Activated T-helper 1 cell treated with anti-CD3 and anti-CD28 coated beads, Interleukin-12 subunit alpha, Interleukin-12 subunit beta, Interleukin-2, Interleukin-4 antibody, amounts not matched to agents 30 ng/mL and 10 ng/mL and 1 ng/mL, durations not matched to agents 14 hours and 24 hours and 36 hours (primary cell): ENCODE measurements at regions not wholly inside any gene's neighbourhood (a gene's known extent, or its start where the extent isn't known, plus 50 kb on each side); places are given as distances from the start of the nearest gene placed in this dataset.

Experiments
- DNase-seq: peaks from one replicate; pipeline ENCODE4 v3.0.0; 2021; ENCODE audit warnings: low spot score
- H3K27ac Mint-ChIP-seq: one replicate; pipeline ENCODE4 v1.8.0; 2021; ENCODE audit warnings: mild to moderate bottlenecking, mixed read lengths
- H3K27me3 Mint-ChIP-seq: one replicate; pipeline ENCODE4 v1.8.0; 2022; ENCODE audit warnings: mild to moderate bottlenecking, moderate library complexity, mixed read lengths; ENCODE audit not compliant: insufficient read depth
- H3K36me3 Mint-ChIP-seq: one replicate; pipeline ENCODE4 v1.8.0; 2021; ENCODE audit warnings: low read depth, mixed read lengths
- H3K4me1 Mint-ChIP-seq: one replicate; pipeline ENCODE4 v1.8.0; 2021; ENCODE audit warnings: low read depth, mixed read lengths
- H3K4me3 Mint-ChIP-seq: one replicate; pipeline ENCODE4 v1.8.0; 2021; ENCODE audit warnings: mild to moderate bottlenecking, moderate library complexity, mixed read lengths
- H3K9me3 Mint-ChIP-seq: one replicate; pipeline ENCODE4 v1.8.0; 2021; ENCODE audit warnings: mixed read lengths
- intact Hi-C: fragments of 100-400 bp; cut with micrococcal nuclease; formaldehyde crosslinking; loops from one replicate; pipeline ENCODE4 v1.15.1; 2024

- Mint-ChIP-seq H3K27ac (no peak overlapping the region), H3K4me3 (no peak overlapping the region), H3K9me3 (peaks cover 4% of the 10 kb centered on the region), H3K27me3 (no peaks in the 10 kb centered on the region), H3K36me3 (no peaks in the 10 kb centered on the region), H3K4me1 (no peaks in the 10 kb centered on the region)
- intact Hi-C loops: no loop called here
- DNase-seq: no peak
These were observed 631.5 kb upstream of the KLHL29 start for GRCh38 chr2:22753476-22753875.

DNA sequence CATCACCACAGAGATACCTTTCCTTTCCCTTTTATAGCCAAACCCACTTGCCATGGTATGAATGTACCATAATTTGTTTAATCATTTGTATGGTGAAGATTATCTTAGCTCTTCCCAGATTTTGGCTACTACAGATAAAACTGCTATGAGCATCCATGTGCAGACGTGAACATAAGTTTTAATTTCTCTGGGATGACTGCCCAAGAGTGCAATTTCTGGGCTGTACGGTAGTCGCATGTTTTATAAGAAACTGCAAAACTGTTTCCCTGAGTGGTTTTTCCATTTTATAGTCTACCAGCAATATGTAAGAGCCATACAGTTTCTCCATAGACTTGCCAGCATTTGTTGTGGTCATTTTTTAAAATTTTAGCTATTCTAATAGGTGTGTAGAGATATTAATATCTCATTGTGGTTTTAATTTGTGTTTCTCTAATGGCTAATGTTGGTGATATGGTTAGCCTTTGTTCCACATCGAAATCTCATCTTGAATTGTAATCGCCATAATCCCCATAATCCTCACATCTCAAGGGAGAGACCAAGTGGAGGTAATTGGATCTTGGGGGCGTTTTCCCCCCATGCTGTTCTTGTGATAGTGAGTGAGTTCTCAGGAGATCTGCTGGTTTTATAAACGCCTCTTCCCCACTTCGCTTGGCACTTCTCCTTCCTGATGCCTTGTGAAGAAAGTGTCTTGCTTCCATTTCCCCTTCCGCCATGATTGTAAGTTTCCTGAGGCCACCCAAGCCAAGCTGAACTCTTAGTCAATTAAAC, 628.5 kb upstream of the KLHL29 start:
- Mint-ChIP-seq H3K4me1 (no peaks in the 10 kb centered on the region), H3K9me3 (peaks cover 4% of the 10 kb centered on the region), H3K27ac (no peak overlapping the region), H3K27me3 (no peaks in the 10 kb centered on the region), H3K4me3 (no peak overlapping the region), H3K36me3 (no peaks in the 10 kb centered on the region)
- DNase-seq: no peak
- intact Hi-C loops: no loop called here

GRCh38 chr2:22769497-22769896, 615.5 kb upstream of the KLHL29 start:
- intact Hi-C loops: no loop called here
- Mint-ChIP-seq H3K9me3 (peaks cover 3% of the 10 kb centered on the region), H3K27ac (no peak overlapping the region), H3K4me1 (no peaks in the 10 kb centered on the region), H3K27me3 (no peaks in the 10 kb centered on the region), H3K4me3 (no peak overlapping the region), H3K36me3 (no peaks in the 10 kb centered on the region)
- no peak for DNase-seq

GRCh38 chr2:22784566-22784965, 600.4 kb upstream of the KLHL29 start:
- H3K9me3 Mint-ChIP-seq: no peaks in the 10 kb centered on the region

GRCh38 chr2:22786817-22787216, 598.2 kb upstream of the KLHL29 start:
- intact Hi-C loops: no loop called here
- no peaks in the 10 kb centered on the region for H3K9me3 Mint-ChIP-seq
- H3K27ac Mint-ChIP-seq: no peak overlapping the region
- no peak overlapping the region for H3K4me3 Mint-ChIP-seq
- no peak for DNase-seq
- no peaks in the 10 kb centered on the region for H3K27me3 Mint-ChIP-seq
- no peaks in the 10 kb centered on the region for H3K4me1 Mint-ChIP-seq
- H3K36me3 Mint-ChIP-seq: no peaks in the 10 kb centered on the region

More at GRCh38 chr2:22784566-22784965, 600.4 kb upstream of the KLHL29 start:
- no peaks in the 10 kb centered on the region for H3K36me3 Mint-ChIP-seq
- no peaks in the 10 kb centered on the region for H3K4me1 Mint-ChIP-seq
- H3K4me3 Mint-ChIP-seq: no peak overlapping the region
- intact Hi-C loops: no loop called here
- H3K27me3 Mint-ChIP-seq: no peaks in the 10 kb centered on the region
- H3K27ac Mint-ChIP-seq: no peak overlapping the region
- no peak for DNase-seq

- H3K9me3 Mint-ChIP-seq: no peaks in the 10 kb centered on the region
- H3K27ac Mint-ChIP-seq: no peak overlapping the region
- no peaks in the 10 kb centered on the region for H3K36me3 Mint-ChIP-seq
These were observed 597.2 kb upstream of the KLHL29 start for GRCh38 chr2:22787745-22788144.

DNA sequence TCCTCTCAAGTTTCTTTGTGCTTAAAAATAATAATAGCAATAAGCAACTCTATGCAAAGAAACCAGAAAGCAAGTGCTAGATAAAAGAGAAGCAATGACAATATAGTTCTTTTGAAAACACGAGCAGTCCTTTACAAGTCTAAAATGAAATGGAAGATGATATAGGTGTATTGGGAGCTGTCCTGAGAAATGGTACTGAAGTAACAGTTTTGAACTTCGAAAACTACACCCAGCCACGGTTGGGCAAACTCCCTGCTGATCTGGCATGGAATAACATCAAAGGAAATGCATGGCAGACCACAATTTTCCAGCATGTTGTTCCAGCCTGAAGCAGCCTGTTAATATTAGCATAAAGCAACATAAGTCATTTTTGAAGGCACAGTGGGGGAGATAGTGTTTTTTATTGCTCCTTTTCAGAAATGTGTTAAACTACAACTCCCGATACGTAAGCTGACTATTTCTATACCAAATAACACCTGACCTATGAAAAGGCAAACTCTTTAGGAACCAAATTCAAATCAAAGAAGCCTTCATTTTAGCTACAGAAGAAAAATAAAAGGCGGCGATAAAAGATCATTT, 596.1 kb upstream of the KLHL29 start:
- Mint-ChIP-seq H3K4me1 (no peaks in the 10 kb centered on the region), H3K27me3 (no peaks in the 10 kb centered on the region), H3K9me3 (no peaks in the 10 kb centered on the region), H3K4me3 (no peak overlapping the region), H3K27ac (no peak overlapping the region), H3K36me3 (no peaks in the 10 kb centered on the region)
- intact Hi-C loops: no loop called here
- DNase-seq: no peak

More at GRCh38 chr2:22787745-22788144, 597.2 kb upstream of the KLHL29 start:
- Mint-ChIP-seq H3K4me1 (no peaks in the 10 kb centered on the region), H3K4me3 (no peak overlapping the region), H3K27me3 (no peaks in the 10 kb centered on the region)
- no peak for DNase-seq
- intact Hi-C loops: no loop called here

- Mint-ChIP-seq H3K9me3 (no peaks in the 10 kb centered on the region), H3K4me1 (no peaks in the 10 kb centered on the region), H3K4me3 (no peak overlapping the region), H3K27ac (no peak overlapping the region), H3K36me3 (no peaks in the 10 kb centered on the region), H3K27me3 (no peaks in the 10 kb centered on the region)
- intact Hi-C loops: no loop called here
- no peak for DNase-seq
These were observed 589.6 kb upstream of the KLHL29 start for GRCh38 chr2:22795287-22795866.

DNA sequence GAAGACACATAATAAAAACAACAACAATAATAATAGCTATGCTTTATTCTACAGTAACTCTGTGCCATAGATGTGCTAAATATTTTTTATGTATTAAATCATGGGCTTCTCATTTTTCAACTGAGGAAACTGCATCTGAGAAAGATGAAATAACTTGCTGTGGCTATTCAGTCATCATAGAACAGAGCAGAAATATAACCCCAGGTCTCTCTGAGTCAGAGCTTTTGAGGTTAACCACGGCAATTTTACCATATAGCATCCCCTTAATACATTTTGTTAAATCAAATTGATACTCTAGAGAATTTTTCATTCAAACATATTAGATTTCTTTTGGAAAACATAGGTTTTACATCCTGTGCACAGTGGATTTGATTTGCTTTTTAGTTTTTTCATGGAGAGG, 586.6 kb upstream of the KLHL29 start:
- intact Hi-C loops: no loop called here
- Mint-ChIP-seq H3K4me1 (no peaks in the 10 kb centered on the region), H3K9me3 (peaks cover 3% of the 10 kb centered on the region), H3K27me3 (no peaks in the 10 kb centered on the region), H3K27ac (no peak overlapping the region), H3K4me3 (no peak overlapping the region), H3K36me3 (no peaks in the 10 kb centered on the region)
- DNase-seq: no peak

GRCh38 chr2:22800412-22800811, 584.6 kb upstream of the KLHL29 start:
- Mint-ChIP-seq H3K4me1 (no peaks in the 10 kb centered on the region), H3K27me3 (no peaks in the 10 kb centered on the region), H3K4me3 (no peak overlapping the region), H3K27ac (no peak overlapping the region), H3K9me3 (peaks cover 13% of the 10 kb centered on the region), H3K36me3 (no peaks in the 10 kb centered on the region)
- DNase-seq: no peak
- intact Hi-C loops: no loop called here

DNA sequence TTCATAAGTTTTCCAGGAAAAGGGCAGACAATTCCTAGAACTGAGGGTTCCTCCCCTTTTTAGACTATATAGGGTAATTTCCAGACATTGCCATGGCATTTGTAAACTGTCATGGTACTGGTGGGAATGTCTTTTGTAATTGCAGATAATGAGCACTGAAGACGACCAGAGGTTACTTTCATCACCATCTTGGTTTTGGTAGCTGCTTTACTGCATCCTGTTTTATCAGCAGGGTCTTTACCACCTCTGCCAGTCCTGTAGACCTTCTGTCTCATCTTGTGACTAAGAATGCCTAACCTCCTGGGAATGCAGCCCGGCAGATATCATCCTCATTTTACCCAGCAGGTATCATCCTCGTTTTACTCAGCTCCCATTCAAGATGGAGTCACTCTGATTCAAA, 583.9 kb upstream of the KLHL29 start:
- no peak for DNase-seq
- Mint-ChIP-seq H3K27ac (no peak overlapping the region), H3K9me3 (peaks cover 15% of the 10 kb centered on the region), H3K4me3 (no peak overlapping the region), H3K27me3 (no peaks in the 10 kb centered on the region), H3K4me1 (no peaks in the 10 kb centered on the region), H3K36me3 (no peaks in the 10 kb centered on the region)
- intact Hi-C loops: no loop called here

DNA sequence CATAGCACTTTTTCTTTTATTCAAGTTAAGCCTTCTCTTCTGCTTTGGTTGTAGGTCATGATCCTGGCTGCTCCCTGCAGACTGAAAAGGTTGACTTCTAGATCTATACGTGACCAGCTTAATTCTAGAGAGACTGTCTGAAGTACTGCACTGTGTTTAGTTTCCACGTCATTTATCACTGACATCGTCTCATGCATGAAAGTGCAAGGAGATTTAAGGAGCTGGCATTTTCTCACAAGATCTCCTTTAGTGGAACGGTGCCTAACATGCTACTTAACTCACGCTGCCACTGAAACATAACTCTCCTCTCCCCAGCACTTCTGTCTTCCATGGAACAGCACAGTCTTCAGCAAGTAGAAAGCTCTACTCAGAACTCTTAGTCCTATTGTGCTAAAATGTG, 583.0 kb upstream of the KLHL29 start:
- no peak overlapping the region for H3K27ac Mint-ChIP-seq
- no peaks in the 10 kb centered on the region for H3K27me3 Mint-ChIP-seq
- H3K4me1 Mint-ChIP-seq: no peaks in the 10 kb centered on the region
- intact Hi-C loops: no loop called here
- H3K9me3 Mint-ChIP-seq: peaks cover 22% of the 10 kb centered on the region
- H3K36me3 Mint-ChIP-seq: no peaks in the 10 kb centered on the region
- no peak for DNase-seq
- H3K4me3 Mint-ChIP-seq: no peak overlapping the region

GRCh38 chr2:22807872-22808271, 577.1 kb upstream of the KLHL29 start:
- Mint-ChIP-seq H3K27me3 (no peaks in the 10 kb centered on the region), H3K4me3 (no peak overlapping the region), H3K9me3 (peaks cover 19% of the 10 kb centered on the region), H3K36me3 (no peaks in the 10 kb centered on the region), H3K4me1 (no peaks in the 10 kb centered on the region), H3K27ac (no peak overlapping the region)
- DNase-seq: no peak
- intact Hi-C loops: no loop called here
